ENCODE measurements at regions not wholly inside any gene's neighbourhood (a gene's known extent, or its start where the extent isn't known, plus 50 kb on each side); places are given as distances from the start of the nearest gene placed in this dataset.

GRCh38 chr7:94272821-94273583 is 121.7 kb upstream of the COL1A2 start:
- no peak overlapping the region for H3K4me3 ChIP-seq (ENCODE audit: low read depth, low read length)
- no peak for DNase-seq (ENCODE audit: low read depth)
- TF ChIP-seq, protein P1, sequence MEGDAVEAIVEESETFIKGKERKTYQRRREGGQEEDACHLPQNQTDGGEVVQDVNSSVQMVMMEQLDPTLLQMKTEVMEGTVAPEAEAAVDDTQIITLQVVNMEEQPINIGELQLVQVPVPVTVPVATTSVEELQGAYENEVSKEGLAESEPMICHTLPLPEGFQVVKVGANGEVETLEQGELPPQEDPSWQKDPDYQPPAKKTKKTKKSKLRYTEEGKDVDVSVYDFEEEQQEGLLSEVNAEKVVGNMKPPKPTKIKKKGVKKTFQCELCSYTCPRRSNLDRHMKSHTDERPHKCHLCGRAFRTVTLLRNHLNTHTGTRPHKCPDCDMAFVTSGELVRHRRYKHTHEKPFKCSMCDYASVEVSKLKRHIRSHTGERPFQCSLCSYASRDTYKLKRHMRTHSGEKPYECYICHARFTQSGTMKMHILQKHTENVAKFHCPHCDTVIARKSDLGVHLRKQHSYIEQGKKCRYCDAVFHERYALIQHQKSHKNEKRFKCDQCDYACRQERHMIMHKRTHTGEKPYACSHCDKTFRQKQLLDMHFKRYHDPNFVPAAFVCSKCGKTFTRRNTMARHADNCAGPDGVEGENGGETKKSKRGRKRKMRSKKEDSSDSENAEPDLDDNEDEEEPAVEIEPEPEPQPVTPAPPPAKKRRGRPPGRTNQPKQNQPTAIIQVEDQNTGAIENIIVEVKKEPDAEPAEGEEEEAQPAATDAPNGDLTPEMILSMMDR (IDR thresholded peaks at IDR 0.05; ENCODE audit: low read depth, low read length, missing control alignments) = no peak

- TF ChIP-seq, protein P1 (IDR thresholded peaks at IDR 0.05; ENCODE audit: low read depth, low read length, missing control alignments) = no peak
- DNase-seq (ENCODE audit: low read depth) = no peak
Measured at GRCh38 chr7:94274828-94275227, 119.9 kb upstream of the COL1A2 start.

DNA sequence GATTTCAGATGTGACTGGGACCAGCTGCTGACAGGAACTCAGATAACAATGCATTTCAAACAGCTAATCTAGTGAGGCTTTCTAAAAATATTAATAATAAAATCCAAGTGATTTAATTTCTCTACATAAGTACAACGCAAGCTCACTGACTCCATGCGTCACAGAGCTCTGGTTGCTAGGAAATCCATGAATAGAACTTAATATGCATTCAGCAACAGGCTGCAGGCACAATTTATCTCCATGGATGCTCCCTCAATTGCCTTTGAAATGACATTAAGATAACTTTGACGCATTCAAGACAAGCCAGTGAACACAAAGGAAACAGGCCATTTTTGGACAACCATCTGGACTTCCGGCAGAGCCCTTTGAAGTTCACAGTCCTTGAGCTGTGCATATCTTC is 118.7 kb upstream of the COL1A2 start:
- TF ChIP-seq, protein P1 (IDR thresholded peaks at IDR 0.05; ENCODE audit: low read depth, low read length, missing control alignments) = no peak
- no peak for DNase-seq (ENCODE audit: low read depth)
- no peak overlapping the region for H3K4me3 ChIP-seq (ENCODE audit: low read depth, low read length)

More at GRCh38 chr7:94274828-94275227, 119.9 kb upstream of the COL1A2 start:
- H3K4me3 ChIP-seq (ENCODE audit: low read depth, low read length) = no peak overlapping the region

- peak; percentile 7 for DNase-seq (ENCODE audit: low read depth)
- H3K4me3 ChIP-seq (ENCODE audit: low read depth, low read length) = no peak overlapping the region
- TF ChIP-seq, protein P1 (IDR thresholded peaks at IDR 0.05; ENCODE audit: low read depth, low read length, missing control alignments) = peak; percentile 39
Measured at GRCh38 chr7:94276795-94277194, 117.9 kb upstream of the COL1A2 start.

DNA sequence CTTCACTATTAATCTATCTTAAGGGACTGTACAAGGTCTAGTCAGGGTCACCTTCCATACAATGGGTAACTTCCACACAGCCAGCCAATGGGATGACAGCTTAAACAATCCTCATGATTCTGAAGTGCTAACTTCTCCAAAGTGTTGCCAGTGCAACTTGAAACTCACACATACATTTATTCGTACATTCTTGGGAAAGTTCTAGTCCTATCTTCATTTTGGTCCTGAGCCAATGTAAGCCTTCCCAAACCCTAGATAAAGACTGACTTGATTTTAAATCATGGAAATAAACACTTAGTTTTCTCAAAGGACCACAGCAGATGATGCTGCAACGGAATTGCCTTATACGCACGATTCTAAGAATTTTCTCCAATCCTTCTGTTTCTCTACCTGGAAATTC is 117.5 kb upstream of the COL1A2 start:
- no peak overlapping the region for H3K4me3 ChIP-seq (ENCODE audit: low read depth, low read length)
- TF ChIP-seq, protein P1 (IDR thresholded peaks at IDR 0.05; ENCODE audit: low read depth, low read length, missing control alignments) = no peak
- no peak for DNase-seq (ENCODE audit: low read depth)

GRCh38 chr7:94280851-94281250 is 113.8 kb upstream of the COL1A2 start:
- TF ChIP-seq, protein P1 (IDR thresholded peaks at IDR 0.05; ENCODE audit: low read depth, low read length, missing control alignments) = no peak

GRCh38 chr7:94284104-94284503 is 110.6 kb upstream of the COL1A2 start:
- no peak overlapping the region for H3K4me3 ChIP-seq (ENCODE audit: low read depth, low read length)
- DNase-seq (ENCODE audit: low read depth) = no peak
- TF ChIP-seq, protein P1 (IDR thresholded peaks at IDR 0.05; ENCODE audit: low read depth, low read length, missing control alignments) = no peak

More at GRCh38 chr7:94280851-94281250, 113.8 kb upstream of the COL1A2 start:
- no peak overlapping the region for H3K4me3 ChIP-seq (ENCODE audit: low read depth, low read length)
- no peak for DNase-seq (ENCODE audit: low read depth)
